GM19452 (cell line): ENCODE measurements at regions not wholly inside any gene's neighbourhood (a gene's known extent, or its start where the extent isn't known, plus 50 kb on each side); places are given as distances from the start of the nearest gene placed in this dataset.
"Not testable (repeated sequence)": the region's sequence is repeated elsewhere in the genome, so short reads cannot be mapped to it uniquely, and the experiment has no call there.

Source experiments
- ATAC-seq: cut with Tn5 transposase; IDR thresholded peaks from one replicate; pipeline ENCODE4 v1.9.1; 2021; ENCODE audit not compliant: unreplicated experiment

DNA sequence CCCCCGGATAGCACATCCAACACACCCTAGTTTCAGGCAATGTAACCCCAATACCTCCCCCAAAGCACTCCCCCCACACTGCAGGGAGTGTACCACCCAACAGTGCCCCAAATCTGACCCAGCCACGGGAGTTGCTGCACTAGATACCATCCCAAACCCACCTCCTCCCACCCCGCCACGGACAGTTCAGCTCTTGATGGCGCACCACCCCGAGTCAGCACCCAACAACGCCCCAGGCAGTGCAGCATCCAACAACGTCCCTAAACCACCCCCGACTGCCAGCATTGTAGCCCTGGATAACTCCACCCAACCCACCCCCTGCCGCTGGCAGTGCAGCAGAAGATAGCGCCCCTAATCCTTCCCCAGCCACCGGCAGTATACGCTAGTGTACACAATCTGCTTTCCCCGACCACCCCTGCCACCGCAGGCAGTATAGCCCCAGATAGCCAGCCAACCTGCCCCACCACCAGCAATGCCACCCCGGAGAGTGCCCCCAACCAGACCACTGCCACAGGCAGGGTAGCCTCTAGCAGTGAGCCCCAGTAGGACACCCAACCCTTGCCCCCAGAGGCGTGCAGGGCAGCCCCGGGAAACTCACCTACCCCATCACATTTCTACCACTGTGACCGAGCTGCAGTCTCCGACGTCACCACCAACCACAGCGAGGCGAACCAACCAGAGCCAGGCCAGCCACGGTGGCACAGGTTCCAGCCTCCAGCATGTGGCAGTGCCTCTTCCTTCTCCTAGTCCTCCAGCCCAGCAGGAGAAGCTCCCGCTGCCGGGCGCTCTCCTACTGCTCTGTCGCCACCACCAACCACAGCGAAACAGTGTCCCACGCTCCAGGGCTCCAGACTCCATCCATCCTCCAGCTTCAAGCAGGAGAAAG, 178.1 kb downstream of the POTEB3 start:
- ATAC-seq = no peak

DNA sequence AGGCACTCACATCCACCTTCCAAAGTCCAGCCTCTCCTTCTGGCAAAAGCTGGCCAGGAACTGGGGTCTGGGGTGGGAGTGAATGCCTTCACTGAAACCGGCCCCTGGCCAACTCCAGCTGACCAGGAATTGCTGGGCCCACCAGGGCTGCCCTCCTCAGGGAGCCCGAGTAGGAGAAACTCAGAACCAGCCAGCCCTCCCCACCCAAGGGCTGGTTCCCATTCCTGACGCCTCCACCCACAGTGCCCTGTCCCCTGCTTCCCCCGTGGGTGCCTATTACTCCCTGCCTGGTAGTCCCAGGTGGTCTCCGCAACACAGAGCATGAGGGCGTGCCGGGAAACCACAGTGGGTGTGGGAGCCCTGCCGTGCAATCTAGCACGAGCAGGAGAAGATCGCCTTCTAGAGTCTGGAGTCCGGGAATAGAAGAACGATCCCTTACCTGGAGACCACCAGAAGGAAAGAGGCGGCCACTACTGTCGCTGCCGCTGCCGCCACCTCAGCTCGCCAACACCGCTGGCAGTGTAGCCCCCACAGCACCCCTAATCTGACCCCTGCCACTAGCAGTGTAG, 178.8 kb downstream of the POTEB3 start:
- ATAC-seq = no peak

DNA sequence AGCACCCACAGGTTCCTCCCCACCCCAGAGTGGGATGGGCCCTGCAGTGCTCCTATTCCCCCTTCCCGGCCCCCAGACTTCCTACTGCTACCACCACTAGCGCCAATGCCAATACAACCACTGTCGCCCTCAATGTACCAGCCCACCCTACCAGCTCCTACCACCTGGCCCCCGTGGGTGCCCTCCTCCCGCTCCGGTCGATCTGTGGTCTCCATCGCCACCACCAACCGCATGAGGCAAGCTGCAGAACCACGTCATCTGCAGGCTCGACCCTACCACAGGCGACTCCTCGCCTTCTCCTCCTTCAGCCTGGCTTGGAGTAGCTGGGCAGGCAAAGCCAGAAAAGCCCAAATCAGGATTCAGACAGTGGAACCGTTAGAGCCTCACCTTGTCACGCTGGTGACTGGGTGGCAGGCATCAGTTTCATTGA, 179.3 kb downstream of the POTEB3 start:
- no peak for ATAC-seq

DNA sequence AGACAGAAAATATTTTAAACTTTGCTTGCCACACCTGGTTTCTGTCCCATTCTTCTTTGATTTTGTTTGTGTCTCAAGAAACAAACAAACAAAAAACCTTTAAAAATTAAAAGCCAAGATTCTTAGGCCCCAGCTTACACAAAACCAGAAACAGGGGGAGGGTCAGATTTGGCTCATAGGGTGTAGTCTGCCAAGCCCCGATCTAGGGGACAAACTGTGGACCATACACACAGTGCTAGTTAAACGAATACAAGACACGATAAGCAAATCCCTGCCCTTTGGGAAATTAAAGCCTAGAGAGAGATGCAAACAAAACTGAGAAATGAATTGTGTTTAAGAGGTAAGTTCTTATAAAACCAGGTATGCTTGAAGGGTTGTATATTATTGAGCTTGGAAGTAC, 181.7 kb downstream of the POTEB3 start:
- ATAC-seq = not testable (repeated sequence)

DNA sequence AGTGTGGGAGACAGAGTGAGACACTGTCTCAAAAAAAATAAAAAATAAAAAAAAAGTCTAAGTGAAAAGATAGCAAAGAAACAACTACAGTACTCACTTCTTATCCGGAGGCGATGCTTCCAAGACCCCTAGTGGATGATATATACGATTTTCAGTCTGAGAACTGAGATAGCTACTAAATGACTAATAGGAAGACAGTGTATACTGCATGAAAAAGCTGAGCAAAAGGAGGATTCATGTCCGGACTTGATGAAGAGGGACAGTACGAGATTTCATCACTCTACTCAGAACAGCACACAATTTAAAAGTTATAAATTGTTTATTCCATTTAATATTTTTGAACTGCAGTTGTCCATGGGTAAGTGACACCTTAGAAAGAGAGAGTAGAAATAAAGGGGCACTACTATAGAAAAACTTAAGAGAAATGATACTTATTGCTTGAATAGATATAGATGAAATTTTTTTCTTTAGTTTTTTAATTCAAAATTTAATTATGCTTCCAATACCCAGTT, 190.7 kb downstream of the POTEB3 start:
- not testable (repeated sequence) for ATAC-seq
